ENCODE measurements at regions not wholly inside any gene's neighbourhood (a gene's known extent, or its start where the extent isn't known, plus 50 kb on each side); places are given as distances from the start of the nearest gene placed in this dataset.
"Not testable (repeated sequence)": the region's sequence is repeated elsewhere in the genome, so short reads cannot be mapped to it uniquely, and the experiment has no call there.

GRCh38 chr2:13389172-13389571, 672.4 kb downstream of the TRIB2 start:
- not testable (repeated sequence) for DNase-seq (ENCODE audit: low read depth)

DNA sequence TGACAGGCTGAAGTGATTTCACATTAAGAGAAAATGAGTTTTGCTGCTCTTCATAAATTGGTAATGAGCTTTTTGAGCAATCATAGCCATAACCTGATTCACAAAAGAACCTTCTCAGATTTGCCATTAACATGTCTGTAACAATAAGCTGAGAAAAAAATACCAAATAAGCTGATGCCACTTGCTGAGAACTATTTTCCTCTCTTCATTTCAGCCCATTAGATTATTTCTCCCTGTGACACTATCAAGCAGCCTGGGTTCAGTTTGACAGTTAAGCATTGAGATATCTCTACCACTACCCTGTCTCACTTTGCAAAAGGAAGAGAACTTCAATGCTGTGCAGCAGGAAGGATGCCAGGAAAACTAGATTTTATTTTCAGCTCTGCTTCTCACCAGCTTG, 673.9 kb downstream of the TRIB2 start:
- DNase-seq (ENCODE audit: low read depth), result no peak

GRCh38 chr2:13401312-13401711, 684.6 kb downstream of the TRIB2 start:
- no peak for DNase-seq (ENCODE audit: low read depth)

DNA sequence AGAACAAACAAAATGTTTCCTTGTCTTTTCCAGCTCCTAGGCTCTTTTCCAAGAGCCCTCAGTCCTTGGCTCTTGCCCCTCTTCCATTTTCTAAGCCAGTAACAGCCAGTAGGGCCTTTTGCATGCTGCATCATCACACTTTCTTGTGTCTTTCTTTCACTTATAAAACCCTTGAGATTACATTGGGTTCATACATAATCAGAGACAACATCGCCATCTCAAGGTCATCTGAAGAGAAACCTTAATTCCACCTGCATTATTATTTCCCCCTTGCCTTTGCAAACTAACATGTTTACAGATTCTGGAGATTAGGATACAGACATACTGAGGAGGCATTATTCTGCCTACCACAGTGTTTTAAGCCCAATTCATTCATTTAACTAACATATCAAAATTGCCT, 697.3 kb downstream of the TRIB2 start:
- no peak for DNase-seq (ENCODE audit: low read depth)

- no peak for DNase-seq (ENCODE audit: low read depth)
Measured at GRCh38 chr2:13414897-13415296, 698.2 kb downstream of the TRIB2 start.

DNA sequence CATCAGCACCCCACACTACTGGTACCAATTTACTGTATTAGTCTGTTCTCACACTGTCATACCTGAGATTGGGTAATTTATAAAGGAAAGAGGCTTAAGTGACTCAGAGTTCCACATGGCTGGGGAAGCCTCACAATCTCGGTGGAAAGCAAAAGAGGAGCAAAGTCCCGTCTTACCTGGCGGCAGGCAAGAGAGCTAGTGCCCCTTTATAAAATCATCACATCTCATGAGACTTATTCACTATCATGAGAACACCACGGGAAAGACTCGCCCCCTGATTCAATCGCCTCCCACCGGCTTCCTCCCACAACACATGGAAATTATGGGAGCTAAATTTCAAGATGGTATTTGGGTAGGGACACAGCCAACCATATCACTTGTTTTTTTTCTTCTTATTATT, 717.2 kb downstream of the TRIB2 start:
- DNase-seq (ENCODE audit: low read depth), result no peak

DNA sequence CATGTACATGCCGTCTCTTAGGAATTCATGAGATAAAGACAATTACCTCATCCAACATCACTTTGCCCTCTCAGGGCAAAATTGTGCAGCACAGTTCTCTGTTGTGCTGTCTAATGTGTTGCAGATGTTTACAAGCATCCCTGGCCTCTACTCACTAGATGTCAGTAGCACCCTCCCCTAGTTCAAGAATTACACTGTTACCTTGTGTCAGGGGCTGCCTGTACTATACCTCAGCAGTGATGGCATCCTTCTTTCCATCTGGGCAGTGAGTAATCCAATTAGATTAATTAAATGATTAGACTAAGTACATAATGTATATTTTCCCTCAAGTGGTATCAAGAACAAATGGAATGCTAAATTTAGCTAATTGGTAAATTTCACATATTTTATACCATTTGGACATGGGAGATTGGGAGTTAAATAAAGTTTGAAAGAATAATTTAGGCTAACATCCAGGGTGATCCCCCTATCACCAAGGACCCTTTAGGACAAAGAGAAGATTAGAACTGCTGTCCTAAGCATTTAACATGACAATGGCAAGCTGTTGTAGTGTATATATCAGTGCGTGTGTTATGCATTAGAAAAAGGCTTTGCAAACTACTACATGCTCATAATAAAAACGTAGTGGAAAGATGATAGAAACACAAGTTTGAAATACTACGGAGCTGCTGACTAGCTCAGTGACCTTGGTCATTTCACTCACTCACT, 727.0 kb downstream of the TRIB2 start:
- DNase-seq (ENCODE audit: low read depth), result not testable (repeated sequence)

- no peak for DNase-seq (ENCODE audit: low read depth)
Measured at GRCh38 chr2:13462464-13462863, 745.7 kb downstream of the TRIB2 start.

GRCh38 chr2:13466076-13466475, 749.3 kb downstream of the TRIB2 start:
- no peak for DNase-seq (ENCODE audit: low read depth)

GRCh38 chr2:13474538-13474937, 757.8 kb downstream of the TRIB2 start:
- DNase-seq (ENCODE audit: low read depth), result no peak

DNA sequence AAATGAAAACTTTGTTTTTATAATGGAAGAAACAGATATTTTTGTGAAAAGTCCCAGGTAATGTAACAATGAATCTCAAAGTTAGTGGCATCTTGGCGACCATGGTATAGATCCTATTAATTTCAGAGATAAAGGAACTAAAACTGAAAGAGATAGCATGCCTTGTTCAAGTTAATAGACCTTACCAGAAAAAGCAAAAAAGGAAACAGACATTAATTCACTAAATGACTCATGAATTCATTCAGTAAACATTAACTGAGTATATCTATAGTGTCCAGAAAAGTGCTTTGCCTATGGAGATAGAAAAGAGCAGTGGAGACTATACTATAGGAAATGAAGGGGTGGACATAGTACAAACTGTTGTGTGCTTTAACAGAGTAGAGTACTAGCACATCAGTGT, 763.3 kb downstream of the TRIB2 start:
- no peak for DNase-seq (ENCODE audit: low read depth)

DNA sequence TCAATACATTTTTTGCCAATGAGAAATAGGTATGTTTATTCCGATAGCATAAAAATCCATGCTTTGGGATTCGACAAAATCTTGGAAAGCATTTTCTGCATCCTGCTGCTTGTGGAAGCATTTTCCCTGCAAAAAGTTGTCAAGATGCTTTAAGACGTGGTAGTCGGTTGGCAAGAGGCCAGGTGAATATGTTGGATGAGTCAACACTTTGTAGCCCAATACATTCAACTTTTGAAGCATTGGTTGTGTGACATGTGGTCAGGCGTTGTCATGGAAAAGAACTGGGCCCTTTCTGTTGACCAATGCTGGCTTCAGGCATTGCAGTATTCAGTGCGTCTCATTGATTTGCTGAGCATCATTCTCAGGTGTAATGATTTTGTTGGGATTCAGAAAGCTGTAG, 764.5 kb downstream of the TRIB2 start:
- no peak for DNase-seq (ENCODE audit: low read depth)

DNA sequence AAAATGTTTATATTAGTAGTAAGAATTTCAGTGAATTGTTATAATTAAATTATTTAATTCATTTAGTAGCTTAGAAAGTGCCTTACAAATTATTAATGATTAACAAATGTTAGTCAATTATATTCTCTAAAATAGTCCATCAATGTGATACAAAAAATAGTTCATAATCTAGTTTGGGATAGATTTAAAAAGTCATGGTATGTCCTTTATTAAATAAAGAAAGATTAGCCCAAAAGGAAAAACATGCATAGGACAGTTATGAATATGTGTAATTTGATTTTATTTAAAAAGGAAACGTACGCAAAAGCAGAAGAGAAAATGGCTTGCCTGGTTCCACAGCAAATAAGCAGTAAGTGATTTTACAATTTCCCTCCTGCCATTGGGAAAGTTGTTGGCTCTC, 768.5 kb downstream of the TRIB2 start:
- DNase-seq (ENCODE audit: low read depth), result no peak

DNA sequence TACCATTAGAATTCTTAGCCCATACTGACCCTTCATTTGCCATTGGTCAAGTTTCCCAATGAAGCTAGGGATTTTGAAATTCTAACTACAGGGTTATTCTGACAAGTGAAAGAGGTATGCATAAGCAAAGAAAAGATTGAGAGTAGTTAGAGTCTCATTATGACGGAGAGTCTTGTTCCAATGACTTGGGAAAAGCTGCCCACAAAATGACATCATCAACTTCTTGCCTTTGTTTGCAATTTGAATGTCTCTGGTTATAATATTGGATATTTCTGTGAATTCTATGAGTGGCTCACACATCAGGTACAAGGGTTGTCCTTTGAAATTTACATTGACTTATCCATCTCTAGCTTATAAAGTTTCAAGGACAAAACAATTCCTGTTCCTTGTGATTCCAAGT, 772.2 kb downstream of the TRIB2 start:
- no peak for DNase-seq (ENCODE audit: low read depth)

DNA sequence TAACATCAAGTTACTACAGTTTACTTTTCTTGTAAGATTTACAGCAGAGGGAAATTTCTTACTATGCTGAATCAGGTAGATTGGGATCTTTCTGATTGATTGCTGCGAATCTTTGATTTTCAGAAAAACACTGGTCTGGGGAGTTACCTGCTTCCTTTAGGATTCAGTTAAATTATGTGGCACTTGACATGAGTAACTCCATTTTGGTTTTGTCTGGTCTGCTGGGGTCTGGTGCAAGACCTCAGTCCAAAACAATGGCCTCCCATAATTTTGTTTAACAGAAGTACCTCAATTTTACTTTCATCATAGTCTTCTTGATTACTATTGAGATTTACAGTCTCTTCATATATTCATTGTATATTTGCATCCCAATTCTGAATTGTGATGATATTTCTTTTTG, 775.5 kb downstream of the TRIB2 start:
- DNase-seq (ENCODE audit: low read depth), result no peak

- DNase-seq (ENCODE audit: low read depth), result no peak
Measured at GRCh38 chr2:13495051-13495450, 778.3 kb downstream of the TRIB2 start.

DNA sequence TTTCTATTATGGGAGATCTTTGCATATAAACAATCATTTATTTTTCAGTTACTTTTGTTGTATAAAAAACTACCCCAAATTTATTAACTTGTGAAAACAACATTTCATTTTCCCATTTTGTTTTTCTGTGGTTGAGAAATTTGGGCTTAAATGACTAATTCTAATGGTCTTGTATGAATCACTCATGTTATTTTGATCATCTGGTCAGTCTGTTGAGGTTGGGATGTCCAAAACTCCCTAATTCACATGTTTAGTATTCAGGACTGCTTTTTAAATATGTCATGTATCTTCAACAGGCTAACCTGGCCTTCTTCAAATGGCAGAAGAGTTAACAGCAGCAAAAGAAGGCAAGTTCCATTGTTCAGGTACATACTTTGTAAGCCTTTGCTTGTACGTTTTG, 788.1 kb downstream of the TRIB2 start:
- DNase-seq (ENCODE audit: low read depth), result no peak

GRCh38 chr2:13508671-13509070, 791.9 kb downstream of the TRIB2 start:
- DNase-seq (ENCODE audit: low read depth), result no peak

GRCh38 chr2:13515254-13515653, 798.5 kb downstream of the TRIB2 start:
- no peak for DNase-seq (ENCODE audit: low read depth)

GRCh38 chr2:13522096-13522495, 805.4 kb downstream of the TRIB2 start:
- DNase-seq (ENCODE audit: low read depth), result no peak

DNA sequence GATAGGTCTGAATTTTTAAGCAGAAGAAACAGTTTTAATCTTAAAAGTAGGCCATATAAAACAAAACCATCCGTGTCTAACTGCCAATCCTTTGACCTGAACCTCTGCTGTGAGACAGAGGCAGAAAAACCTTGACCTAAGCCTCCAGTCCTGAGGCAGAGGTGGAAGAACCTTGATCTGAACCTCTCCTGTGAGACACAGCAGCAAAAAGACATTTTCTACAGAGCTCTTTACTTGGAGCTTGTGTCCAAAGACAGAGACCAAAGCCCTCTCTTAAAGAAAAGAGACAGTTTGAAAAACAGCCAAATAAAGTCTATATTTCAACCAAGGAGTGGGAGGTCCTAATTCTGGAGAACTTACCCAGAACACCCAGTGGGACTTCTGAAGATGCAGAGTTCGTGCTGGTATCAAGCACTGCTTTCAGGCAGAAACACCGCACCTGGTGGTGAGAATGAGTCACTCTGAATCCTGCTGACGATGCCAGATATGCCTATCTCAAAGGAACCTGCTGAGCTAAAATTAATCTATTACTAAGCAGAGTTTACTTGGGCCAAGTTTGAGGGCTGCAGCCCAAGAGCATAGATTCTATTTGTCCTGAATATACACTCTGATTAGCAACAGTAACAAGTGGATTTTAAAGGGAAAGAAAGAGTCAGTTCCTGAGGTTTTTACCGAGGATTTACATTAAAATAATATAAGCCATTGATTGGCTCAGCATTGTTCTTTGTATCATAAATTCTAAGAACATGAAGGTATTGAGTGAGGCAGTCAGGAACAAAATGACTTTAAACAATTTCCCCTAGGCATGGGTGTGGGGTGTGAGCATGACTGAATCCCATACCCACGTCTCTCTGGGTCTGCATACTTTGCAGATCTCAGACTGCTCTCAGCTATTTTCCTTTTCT, 806.4 kb downstream of the TRIB2 start:
- no peak for DNase-seq (ENCODE audit: low read depth)

DNA sequence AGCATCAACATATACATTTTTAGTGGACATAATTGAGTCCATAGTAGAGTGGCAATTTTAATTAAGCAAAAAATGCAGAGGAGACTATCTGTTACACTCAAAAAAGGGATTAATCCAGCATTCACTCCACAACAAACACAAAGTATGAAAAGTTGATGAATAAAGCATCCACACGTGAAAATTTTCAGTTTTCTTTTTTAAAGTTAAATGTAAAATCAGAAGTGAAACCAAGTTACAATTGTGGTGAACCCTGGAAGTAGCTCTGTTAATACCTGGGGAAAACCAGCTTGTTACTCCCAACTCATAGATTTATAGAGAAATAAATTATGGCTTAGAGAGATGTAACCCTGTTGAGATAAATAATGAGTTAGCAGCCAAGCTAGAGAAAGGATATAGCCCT, 807.8 kb downstream of the TRIB2 start:
- no peak for DNase-seq (ENCODE audit: low read depth)

DNA sequence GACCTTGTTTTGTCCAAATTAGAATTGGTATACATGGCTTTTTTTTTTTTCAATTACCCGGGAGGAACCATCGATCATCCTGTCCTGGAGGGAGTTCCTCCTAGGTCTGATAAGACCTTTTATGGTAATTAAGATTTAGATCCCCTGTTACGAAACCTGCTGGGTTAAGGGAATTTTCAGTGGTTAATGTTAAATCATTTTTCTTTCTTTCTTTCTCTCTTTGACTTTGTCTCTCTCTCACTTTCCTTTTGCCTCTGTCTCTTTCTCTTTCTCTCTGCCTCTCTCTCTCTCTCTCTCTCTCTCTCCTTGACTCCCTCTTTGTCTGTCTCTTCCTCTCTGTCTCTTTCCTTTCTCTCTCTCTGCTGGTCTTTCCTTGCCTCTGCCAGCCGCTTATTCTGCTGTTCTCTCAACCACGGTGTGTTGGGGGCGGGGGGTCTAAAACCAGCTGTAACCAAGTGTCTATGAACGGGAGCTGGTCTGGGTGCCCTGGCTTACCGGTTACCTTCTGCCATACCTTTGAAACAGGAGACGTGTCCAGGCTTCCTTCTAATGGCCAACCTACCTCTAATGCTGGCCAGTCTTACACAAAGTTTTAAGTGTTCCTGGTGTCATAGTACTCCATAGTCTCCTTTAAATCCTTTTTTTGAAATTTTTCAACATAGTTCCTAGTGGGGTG, 815.1 kb downstream of the TRIB2 start:
- DNase-seq (ENCODE audit: low read depth), result not testable (repeated sequence)

Measured in Daoy (cell line).